ENCODE measurements at regions not wholly inside any gene's neighbourhood (a gene's known extent, or its start where the extent isn't known, plus 50 kb on each side); places are given as distances from the start of the nearest gene placed in this dataset.

GRCh38 chr11:70607561-70607960, 209.2 kb downstream of the CTTN start:
- no peak for TF ChIP-seq CTCF (IDR thresholded peaks at IDR 0.05; ENCODE audit: low read depth, low read length)
- TF ChIP-seq MYC (IDR thresholded peaks at IDR 0.05; ENCODE audit: low read depth, low read length), result no peak

Measured in NB4 (cell line).